Stimulated activated CD8-positive, alpha-beta memory T cell treated with anti-CD3 and anti-CD28 coated beads, Interleukin-4, amount 100 ng/mL, for 48 hours (primary cell): ENCODE measurements at regions not wholly inside any gene's neighbourhood (a gene's known extent, or its start where the extent isn't known, plus 50 kb on each side); places are given as distances from the start of the nearest gene placed in this dataset.
"Not testable (repeated sequence)": the region's sequence is repeated elsewhere in the genome, so short reads cannot be mapped to it uniquely, and the experiment has no call there.

Source experiments
- DNase-seq: peaks from one replicate; pipeline ENCODE4 v3.0.0-alpha.2; 2020

- DNase-seq, result no peak
Observed at GRCh38 chr2:31651736-31652135, 71.0 kb upstream of the SRD5A2 start.

GRCh38 chr2:31651267-31651666, 70.5 kb upstream of the SRD5A2 start:
- no peak for DNase-seq

GRCh38 chr2:31644551-31644950, 63.8 kb upstream of the SRD5A2 start:
- no peak for DNase-seq

GRCh38 chr2:31642707-31643106, 62.0 kb upstream of the SRD5A2 start:
- no peak for DNase-seq

GRCh38 chr2:31632201-31632600, 51.5 kb upstream of the SRD5A2 start:
- DNase-seq, result not testable (repeated sequence)
